Non-pigmented ciliary epithelial cell (primary cell): ENCODE measurements at regions not wholly inside any gene's neighbourhood (a gene's known extent, or its start where the extent isn't known, plus 50 kb on each side); places are given as distances from the start of the nearest gene placed in this dataset.
"Not testable (repeated sequence)": the region's sequence is repeated elsewhere in the genome, so short reads cannot be mapped to it uniquely, and the experiment has no call there.

Experiments used
- DNase-seq: peaks from one replicate; pipeline ENCODE4 v3.0.0-alpha.2; 2010; ENCODE audit warnings: low read depth

GRCh38 chr10:53335803-53336422, 563.3 kb upstream of the MBL2 start:
- DNase-seq: not testable (repeated sequence)

- no peak for DNase-seq
Measured at GRCh38 chr10:53331460-53331859, 558.9 kb upstream of the MBL2 start.

GRCh38 chr10:53326401-53327305, 554.1 kb upstream of the MBL2 start:
- DNase-seq: not testable (repeated sequence)

GRCh38 chr10:53325066-53325465, 552.5 kb upstream of the MBL2 start:
- DNase-seq: peak; percentile 3

- DNase-seq: peak; percentile 3
Measured at GRCh38 chr10:53315709-53316108, 543.1 kb upstream of the MBL2 start.

- peak; percentile 93 for DNase-seq
Measured at GRCh38 chr10:53314876-53315275, 542.3 kb upstream of the MBL2 start.

- DNase-seq: no peak
Measured at GRCh38 chr10:53298443-53298842, 525.9 kb upstream of the MBL2 start.

GRCh38 chr10:53284615-53285182, 512.1 kb upstream of the MBL2 start:
- no peak for DNase-seq

- DNase-seq: no peak
Measured at GRCh38 chr10:53276797-53277196, 504.2 kb upstream of the MBL2 start.

GRCh38 chr10:53269482-53269881, 496.9 kb upstream of the MBL2 start:
- no peak for DNase-seq

GRCh38 chr10:53260213-53260612, 487.6 kb upstream of the MBL2 start:
- DNase-seq: no peak

- DNase-seq: no peak
Measured at GRCh38 chr10:53256623-53257022, 484.0 kb upstream of the MBL2 start.

GRCh38 chr10:53255661-53256205, 483.1 kb upstream of the MBL2 start:
- DNase-seq: no peak

GRCh38 chr10:53253221-53253620, 480.6 kb upstream of the MBL2 start:
- no peak for DNase-seq

GRCh38 chr10:53239873-53240272, 467.3 kb upstream of the MBL2 start:
- DNase-seq: no peak

GRCh38 chr10:53236941-53237340, 464.4 kb upstream of the MBL2 start:
- DNase-seq: no peak

GRCh38 chr10:53233749-53234148, 461.2 kb upstream of the MBL2 start:
- DNase-seq: no peak

GRCh38 chr10:53230651-53231050, 458.1 kb upstream of the MBL2 start:
- DNase-seq: no peak

GRCh38 chr10:53223851-53224250, 451.3 kb upstream of the MBL2 start:
- DNase-seq: no peak

GRCh38 chr10:53222806-53223205, 450.2 kb upstream of the MBL2 start:
- DNase-seq: no peak

GRCh38 chr10:53209944-53210611, 437.5 kb upstream of the MBL2 start:
- DNase-seq: no peak

- no peak for DNase-seq
Measured at GRCh38 chr10:53183733-53184132, 411.1 kb upstream of the MBL2 start.
